ENCODE measurements at regions not wholly inside any gene's neighbourhood (a gene's known extent, or its start where the extent isn't known, plus 50 kb on each side); places are given as distances from the start of the nearest gene placed in this dataset.

GRCh38 chr13:104491916-104492315, 1425.7 kb upstream of the SLC10A2 start:
- H3K4me3 ChIP-seq (ENCODE audit: control insufficient read depth, low read depth, low read length) = no peak overlapping the region
- DNase-seq (ENCODE audit: low read depth) = no peak
- TF ChIP-seq CTCF (IDR thresholded peaks at IDR 0.05; ENCODE audit: control insufficient read depth, insufficient read depth, low read depth, low read length, missing control alignments) = no peak

- DNase-seq (ENCODE audit: low read depth) = no peak
- TF ChIP-seq CTCF (IDR thresholded peaks at IDR 0.05; ENCODE audit: control insufficient read depth, insufficient read depth, low read depth, low read length, missing control alignments) = no peak
- no peak overlapping the region for H3K4me3 ChIP-seq (ENCODE audit: control insufficient read depth, low read depth, low read length)
Measured at GRCh38 chr13:104487006-104487405, 1420.8 kb upstream of the SLC10A2 start.

GRCh38 chr13:104485571-104485970, 1419.4 kb upstream of the SLC10A2 start:
- no peak overlapping the region for H3K4me3 ChIP-seq (ENCODE audit: control insufficient read depth, low read depth, low read length)
- TF ChIP-seq CTCF (IDR thresholded peaks at IDR 0.05; ENCODE audit: control insufficient read depth, insufficient read depth, low read depth, low read length, missing control alignments) = no peak
- no peak for DNase-seq (ENCODE audit: low read depth)

GRCh38 chr13:104483631-104484030, 1417.4 kb upstream of the SLC10A2 start:
- TF ChIP-seq CTCF (IDR thresholded peaks at IDR 0.05; ENCODE audit: control insufficient read depth, insufficient read depth, low read depth, low read length, missing control alignments) = no peak
- no peak for DNase-seq (ENCODE audit: low read depth)
- no peak overlapping the region for H3K4me3 ChIP-seq (ENCODE audit: control insufficient read depth, low read depth, low read length)

- H3K4me3 ChIP-seq (ENCODE audit: control insufficient read depth, low read depth, low read length) = no peak overlapping the region
- DNase-seq (ENCODE audit: low read depth) = no peak
- no peak for TF ChIP-seq CTCF (IDR thresholded peaks at IDR 0.05; ENCODE audit: control insufficient read depth, insufficient read depth, low read depth, low read length, missing control alignments)
Measured at GRCh38 chr13:104477261-104477660, 1411.0 kb upstream of the SLC10A2 start.

GRCh38 chr13:104473936-104474335, 1407.7 kb upstream of the SLC10A2 start:
- H3K4me3 ChIP-seq (ENCODE audit: control insufficient read depth, low read depth, low read length) = no peak overlapping the region
- TF ChIP-seq CTCF (IDR thresholded peaks at IDR 0.05; ENCODE audit: control insufficient read depth, insufficient read depth, low read depth, low read length, missing control alignments) = no peak
- no peak for DNase-seq (ENCODE audit: low read depth)

- no peak for TF ChIP-seq CTCF (IDR thresholded peaks at IDR 0.05; ENCODE audit: control insufficient read depth, insufficient read depth, low read depth, low read length, missing control alignments)
- DNase-seq (ENCODE audit: low read depth) = no peak
- no peak overlapping the region for H3K4me3 ChIP-seq (ENCODE audit: control insufficient read depth, low read depth, low read length)
Measured at GRCh38 chr13:104466016-104466415, 1399.8 kb upstream of the SLC10A2 start.

Measured in AG09309 (cell line).